PC-9 (cell line): ENCODE measurements at regions not wholly inside any gene's neighbourhood (a gene's known extent, or its start where the extent isn't known, plus 50 kb on each side); places are given as distances from the start of the nearest gene placed in this dataset.

Experiments
- BruUV-seq: library from RNA; stranded (reverse); fragments of 400-500 nt; replicated peaks from 2 replicates; lab custom pipeline; 2021; lab: Mats Ljungman, UMichigan
- CTCF ChIA-PET: fragments of 300-600 bp; sonication (Branson Sonifier 250); formaldehyde crosslinking; loops from one replicate; lab custom pipeline; 2022; ENCODE audit warnings: antibody characterized with exemption; lab: Charles Lee
- POLR2A ChIA-PET: fragments of 300-600 bp; sonication (Branson Sonifier 250); formaldehyde crosslinking; loops from one replicate; lab custom pipeline; 2022; ENCODE audit warnings: antibody characterized with exemption; ENCODE audit not compliant: unreplicated experiment; lab: Charles Lee
- DNase-seq, 2 experiments: peaks; one replicate each; pipeline versions ENCODE4 v3.0.0 to v3.0.0-alpha.2; 2015 to 2022; ENCODE audit warnings: mixed read lengths in 1 of 2
- H2AFZ ChIP-seq: fragments of 200-600 bp; sonication (generic); 2 replicates; pipeline ENCODE4 v1.8.1; 2017; ENCODE audit warnings: antibody characterized with exemption
- H3F3A ChIP-seq: fragments of 200-600 bp; sonication (generic); 2 replicates; pipeline ENCODE4 v1.8.1; 2017; ENCODE audit warnings: antibody characterized with exemption, mild to moderate bottlenecking, low read depth; ENCODE audit not compliant: insufficient read depth
- H3K27ac ChIP-seq: fragments of 200-600 bp; sonication (generic); 2 replicates; pipeline ENCODE4 v1.6.1; 2016; ENCODE audit warnings: mixed run types
- H3K27me3 ChIP-seq: fragments of 200-600 bp; sonication (generic); 2 replicates; pipeline ENCODE4 v1.6.1; 2016; ENCODE audit warnings: low read depth, mixed run types; ENCODE audit not compliant: insufficient read depth
- H3K36me3 ChIP-seq: fragments of 200-600 bp; sonication (generic); 2 replicates; pipeline ENCODE4 v1.6.1; 2016; ENCODE audit warnings: low read depth, mixed run types
- H3K4me1 ChIP-seq: fragments of 200-600 bp; sonication (generic); replicated peaks from 2 replicates; pipeline ENCODE4 v1.6.1; 2016; ENCODE audit warnings: mixed run types; ENCODE audit not compliant: insufficient read depth
- H3K4me2 ChIP-seq: fragments of 200-600 bp; sonication (generic); 2 replicates; pipeline ENCODE4 v1.6.1; 2017; ENCODE audit warnings: mixed run types
- H3K4me3 ChIP-seq: fragments of 200-600 bp; sonication (generic); 2 replicates; pipeline ENCODE4 v1.6.1; 2016; ENCODE audit warnings: mixed run types
- H3K79me2 ChIP-seq: fragments of 200-600 bp; sonication (generic); 2 replicates; pipeline ENCODE4 v1.6.1; 2017; ENCODE audit warnings: low read depth, mixed run types
- H3K9me2 ChIP-seq: fragments of 200-600 bp; sonication (generic); 2 replicates; pipeline ENCODE4 v1.8.1; 2017; ENCODE audit warnings: mild to moderate bottlenecking; ENCODE audit not compliant: insufficient read depth
- H3K9me3 ChIP-seq: fragments of 200-600 bp; sonication (generic); 2 replicates; pipeline ENCODE4 v1.8.1; 2016; ENCODE audit warnings: low read depth; ENCODE audit not compliant: insufficient read depth
- H4K20me1 ChIP-seq: fragments of 200-600 bp; sonication (generic); 2 replicates; pipeline ENCODE4 v1.8.1; 2017; ENCODE audit not compliant: insufficient read depth
- CTCF ChIP-seq: fragments of 200-600 bp; sonication (generic); conservative IDR thresholded peaks from 2 replicates; pipeline ENCODE4 v1.6.1; 2017; ENCODE audit warnings: mixed run types, antibody characterized with exemption, mild to moderate bottlenecking, moderate library complexity
- EZH2 ChIP-seq: fragments of 200-600 bp; sonication (generic); IDR thresholded peaks from 2 replicates; pipeline ENCODE4 v1.8.0; 2017; ENCODE audit warnings: antibody characterized with exemption, low read depth
- intact Hi-C: fragments of 100-400 bp; cut with micrococcal nuclease; formaldehyde crosslinking; loops from one replicate; pipeline ENCODE4 v1.10.0; 2022; ENCODE audit not compliant: unreplicated experiment

- no peak overlapping the region for H2AFZ ChIP-seq
- no peak overlapping the region for H3K27ac ChIP-seq
- no peaks in the 10 kb centered on the region for H3F3A ChIP-seq
- no peaks in the 10 kb centered on the region for H3K9me2 ChIP-seq
- DNase-seq: no peak
- intact Hi-C loops: no loop called here
- no peaks in the 10 kb centered on the region for H3K36me3 ChIP-seq
- H4K20me1 ChIP-seq: no peaks in the 10 kb centered on the region
- H3K4me1 ChIP-seq: no peaks in the 10 kb centered on the region
- 0 out of 2 replicates have a peak, but pooled peaks cover 4% of the 10 kb centered on the region for H3K27me3 ChIP-seq
- H3K4me2 ChIP-seq: no peak overlapping the region
- H3K4me3 ChIP-seq: no peak overlapping the region
- H3K9me3 ChIP-seq: no peaks in the 10 kb centered on the region
- ChIA-PET CTCF (no interaction called here), POLR2A (no interaction called here)
- H3K79me2 ChIP-seq: no peaks in the 10 kb centered on the region
- BruUV-seq: no TSS peak
- TF ChIP-seq CTCF: no peak
- no peak for TF ChIP-seq EZH2
Measured at GRCh38 chr11:95647871-95648270, 141.7 kb downstream of the FAM76B start.

DNA sequence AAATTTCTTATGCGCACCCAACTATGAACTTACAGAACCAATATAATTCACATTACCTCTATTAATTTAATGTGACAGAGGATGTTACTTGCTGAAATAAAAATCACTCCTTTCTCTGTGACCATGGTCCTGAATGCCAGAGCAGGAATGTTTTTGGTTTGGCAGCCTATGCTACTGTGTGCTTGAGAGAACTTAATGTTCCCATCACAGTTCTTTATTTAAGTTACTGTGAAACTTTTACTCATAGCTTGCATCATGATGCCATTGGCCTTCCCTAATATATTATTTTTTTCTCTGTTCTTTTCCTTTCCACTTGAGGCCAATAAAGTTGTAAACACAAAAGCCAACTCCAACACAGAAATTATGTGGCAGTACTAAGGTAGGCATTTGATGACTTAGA, 142.2 kb downstream of the FAM76B start:
- H4K20me1 ChIP-seq: no peaks in the 10 kb centered on the region
- no peaks in the 10 kb centered on the region for H3K9me3 ChIP-seq
- no peak overlapping the region for H2AFZ ChIP-seq
- 0 out of 2 replicates have a peak, but pooled peaks cover 4% of the 10 kb centered on the region for H3K27me3 ChIP-seq
- H3K27ac ChIP-seq: no peak overlapping the region
- ChIA-PET POLR2A (no interaction called here), CTCF (no interaction called here)
- no peaks in the 10 kb centered on the region for H3K9me2 ChIP-seq
- H3K4me3 ChIP-seq: no peak overlapping the region
- no peak overlapping the region for H3K4me2 ChIP-seq
- H3K36me3 ChIP-seq: no peaks in the 10 kb centered on the region
- intact Hi-C loops: no loop called here
- no peaks in the 10 kb centered on the region for H3K4me1 ChIP-seq
- H3K79me2 ChIP-seq: no peaks in the 10 kb centered on the region
- DNase-seq: no peak
- no TSS peak for BruUV-seq
- no peaks in the 10 kb centered on the region for H3F3A ChIP-seq
- TF ChIP-seq CTCF (no peak), EZH2 (no peak)

DNA sequence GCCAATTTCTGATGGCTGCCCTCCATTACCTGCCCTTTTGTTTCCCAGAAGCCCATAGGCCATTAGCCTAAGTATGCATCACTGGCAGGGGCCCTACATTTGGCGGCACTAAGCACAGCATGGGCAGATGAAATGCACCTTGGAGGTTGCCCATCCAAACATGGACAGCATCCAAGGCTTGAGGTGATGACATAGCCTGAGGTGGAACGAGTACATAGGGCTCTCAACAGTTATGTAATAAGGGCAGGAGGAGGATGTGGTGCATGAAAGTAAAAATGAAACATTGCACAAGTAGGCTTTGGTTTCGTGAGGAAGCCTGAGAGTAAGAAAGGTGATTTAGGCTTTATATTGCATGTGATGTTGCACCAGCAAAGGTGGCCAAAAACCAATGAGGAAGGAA, 148.1 kb downstream of the FAM76B start:
- no peak overlapping the region for H3K4me2 ChIP-seq
- no peak overlapping the region for H2AFZ ChIP-seq
- H3K79me2 ChIP-seq: no peaks in the 10 kb centered on the region
- no peak overlapping the region for H3K27ac ChIP-seq
- DNase-seq: no peak
- CTCF ChIA-PET: no interaction called here
- no peaks in the 10 kb centered on the region for H4K20me1 ChIP-seq
- no peaks in the 10 kb centered on the region for H3F3A ChIP-seq
- no peaks in the 10 kb centered on the region for H3K27me3 ChIP-seq
- H3K4me1 ChIP-seq: no peaks in the 10 kb centered on the region
- H3K9me2 ChIP-seq: no peaks in the 10 kb centered on the region
- no peaks in the 10 kb centered on the region for H3K36me3 ChIP-seq
- BruUV-seq: no TSS peak
- no peaks in the 10 kb centered on the region for H3K9me3 ChIP-seq
- TF ChIP-seq CTCF: no peak
- no peak for TF ChIP-seq EZH2
- H3K4me3 ChIP-seq: no peak overlapping the region
- intact Hi-C loops: no loop called here
- POLR2A ChIA-PET: no interaction called here
